Mammary epithelial cell (primary cell): ENCODE measurements at regions not wholly inside any gene's neighbourhood (a gene's known extent, or its start where the extent isn't known, plus 50 kb on each side); places are given as distances from the start of the nearest gene placed in this dataset.

Experiments
- EZH2 ChIP-seq: IDR thresholded peaks from 2 replicates; pipeline ENCODE4 v1.6.1; 2012; ENCODE audit warnings: low read length, inconsistent platforms, borderline replicate concordance
- TF ChIP-seq, protein P1 (sequence below), 2 donors: IDR thresholded peaks in 1 of 2; conservative IDR thresholded peaks in 1 of 2; 2 replicates each; pipeline ENCODE4 v1.5.1; 2011 to 2012; ENCODE audit warnings: inconsistent platforms in 2 of 2, low read length in 2 of 2, mild to moderate bottlenecking in 2 of 2, control low read depth in 1 of 2, low read depth in 1 of 2; ENCODE audit not compliant: insufficient read depth in 1 of 2; ENCODE audit errors: extremely low read depth in 1 of 2

GRCh38 chr2:221200184-221200839 is 371.8 kb downstream of the EPHA4 start:
- TF ChIP-seq, protein P1, sequence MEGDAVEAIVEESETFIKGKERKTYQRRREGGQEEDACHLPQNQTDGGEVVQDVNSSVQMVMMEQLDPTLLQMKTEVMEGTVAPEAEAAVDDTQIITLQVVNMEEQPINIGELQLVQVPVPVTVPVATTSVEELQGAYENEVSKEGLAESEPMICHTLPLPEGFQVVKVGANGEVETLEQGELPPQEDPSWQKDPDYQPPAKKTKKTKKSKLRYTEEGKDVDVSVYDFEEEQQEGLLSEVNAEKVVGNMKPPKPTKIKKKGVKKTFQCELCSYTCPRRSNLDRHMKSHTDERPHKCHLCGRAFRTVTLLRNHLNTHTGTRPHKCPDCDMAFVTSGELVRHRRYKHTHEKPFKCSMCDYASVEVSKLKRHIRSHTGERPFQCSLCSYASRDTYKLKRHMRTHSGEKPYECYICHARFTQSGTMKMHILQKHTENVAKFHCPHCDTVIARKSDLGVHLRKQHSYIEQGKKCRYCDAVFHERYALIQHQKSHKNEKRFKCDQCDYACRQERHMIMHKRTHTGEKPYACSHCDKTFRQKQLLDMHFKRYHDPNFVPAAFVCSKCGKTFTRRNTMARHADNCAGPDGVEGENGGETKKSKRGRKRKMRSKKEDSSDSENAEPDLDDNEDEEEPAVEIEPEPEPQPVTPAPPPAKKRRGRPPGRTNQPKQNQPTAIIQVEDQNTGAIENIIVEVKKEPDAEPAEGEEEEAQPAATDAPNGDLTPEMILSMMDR (conservative IDR thresholded peaks at IDR 0.05 in 1 of 2, IDR thresholded peaks at IDR 0.05 in 1 of 2; ENCODE audit: extremely low read depth in 1 of 2, insufficient read depth in 1 of 2, low read depth in 1 of 2, low read length in 2 of 2): no peak
- no peak for TF ChIP-seq EZH2
